Caco-2 (cell line): ENCODE measurements at regions not wholly inside any gene's neighbourhood (a gene's known extent, or its start where the extent isn't known, plus 50 kb on each side); places are given as distances from the start of the nearest gene placed in this dataset.

ENCODE experiments used
- BruUV-seq: library from RNA; stranded (reverse); fragments of 400-500 nt; replicated peaks from 2 replicates; lab custom pipeline; 2021; lab: Mats Ljungman, UMichigan
- CTCF ChIA-PET: fragments of 300-600 bp; sonication (Branson Sonifier 250); formaldehyde crosslinking; loops from one replicate; lab custom pipeline; 2022; ENCODE audit warnings: antibody characterized with exemption; lab: Charles Lee
- POLR2A ChIA-PET: fragments of 300-600 bp; sonication (Branson Sonifier 250); formaldehyde crosslinking; loops from one replicate; lab custom pipeline; 2022; ENCODE audit warnings: antibody characterized with exemption; lab: Charles Lee
- DNase-seq, 2 experiments: peaks; one replicate each; pipeline versions ENCODE4 v3.0.0 to v3.0.0-alpha.2; 2020 to 2022
- H3K27me3 ChIP-seq: replicated peaks from 2 replicates; pipeline ENCODE4 v1.6.0; 2011; ENCODE audit warnings: low read length; ENCODE audit not compliant: control insufficient read depth, insufficient read depth
- H3K36me3 ChIP-seq: 2 replicates; pipeline ENCODE4 v1.5.1; 2011; ENCODE audit warnings: low read length; ENCODE audit not compliant: control insufficient read depth, insufficient read depth
- H3K4me1 ChIP-seq: fragments of 250-450 bp; sonication (Bioruptor Pico); 2 replicates; pipeline ENCODE4 v1.5.1; 2020; ENCODE audit warnings: mild to moderate bottlenecking
- H3K4me3 ChIP-seq: 2 replicates; pipeline ENCODE4 v1.5.1; 2011; ENCODE audit warnings: low read depth, mild to moderate bottlenecking, control low read depth, low read length
- H3K9me3 ChIP-seq: fragments of 250-450 bp; sonication (Bioruptor Pico); 2 replicates; pipeline ENCODE4 v1.5.1; 2020; ENCODE audit warnings: mild to moderate bottlenecking, moderate library complexity
- H3K27ac Mint-ChIP-seq: one replicate; pipeline ENCODE4 v1.8.0; 2022; ENCODE audit warnings: mixed read lengths; ENCODE audit not compliant: unreplicated experiment
- H3K27me3 Mint-ChIP-seq: one replicate; pipeline ENCODE4 v1.8.0; 2022; ENCODE audit warnings: mixed read lengths; ENCODE audit not compliant: insufficient read depth, unreplicated experiment
- H3K36me3 Mint-ChIP-seq: one replicate; pipeline ENCODE4 v1.8.0; 2022; ENCODE audit warnings: mild to moderate bottlenecking, mixed read lengths; ENCODE audit not compliant: insufficient read depth, unreplicated experiment
- H3K4me1 Mint-ChIP-seq: one replicate; pipeline ENCODE4 v1.8.0; 2022; ENCODE audit warnings: low read depth, mixed read lengths; ENCODE audit not compliant: unreplicated experiment
- H3K4me3 Mint-ChIP-seq: one replicate; pipeline ENCODE4 v1.8.0; 2022; ENCODE audit warnings: mild to moderate bottlenecking, moderate library complexity, mixed read lengths; ENCODE audit not compliant: unreplicated experiment
- H3K9me3 Mint-ChIP-seq: one replicate; pipeline ENCODE4 v1.8.0; 2022; ENCODE audit warnings: mixed read lengths; ENCODE audit not compliant: unreplicated experiment
- CTCF ChIP-seq, 2 experiments: fragments of 200-600 bp in 1 of 2; IDR thresholded peaks; 1 replicate in 1 of 2; 2 replicates in 1 of 2; pipeline versions ENCODE4 v1.5.1 to v1.8.0; 2011 to 2022; ENCODE audit warnings: antibody characterized with exemption in 1 of 2, control low read depth in 1 of 2, inconsistent platforms in 1 of 2, low read depth in 1 of 2, low read length in 1 of 2, mild to moderate bottlenecking in 1 of 2, moderate library complexity in 1 of 2; ENCODE audit not compliant: insufficient read depth in 1 of 2, severe bottlenecking in 1 of 2, unreplicated experiment in 1 of 2
- intact Hi-C: fragments of 100-400 bp; cut with micrococcal nuclease; formaldehyde crosslinking; loops from one replicate; pipeline ENCODE4 v1.10.0; 2022; ENCODE audit not compliant: unreplicated experiment

GRCh38 chr6:114595591-114595990 is 252.8 kb upstream of the HS3ST5 start:
- Mint-ChIP-seq H3K27me3 (no peaks in the 10 kb centered on the region), H3K4me1 (no peaks in the 10 kb centered on the region), H3K9me3 (no peaks in the 10 kb centered on the region), H3K36me3 (no peaks in the 10 kb centered on the region), H3K27ac (no peak overlapping the region), H3K4me3 (no peak overlapping the region)
- no TSS peak for BruUV-seq
- ChIA-PET POLR2A (no interaction called here), CTCF (no interaction called here)
- Histone ChIP-seq H3K9me3 (no peaks in the 10 kb centered on the region), H3K4me3 (no peak overlapping the region), H3K36me3 (no peaks in the 10 kb centered on the region), H3K4me1 (no peaks in the 10 kb centered on the region), H3K27me3 (no peaks in the 10 kb centered on the region)
- no peak for DNase-seq
- TF ChIP-seq CTCF (IDR thresholded peaks at IDR 0.05; ENCODE audit: insufficient read depth in 1 of 2, low read depth in 1 of 2, low read length in 1 of 2, severe bottlenecking in 1 of 2, unreplicated experiment in 1 of 2), result no peak
- intact Hi-C loops, result no loop called here

DNA sequence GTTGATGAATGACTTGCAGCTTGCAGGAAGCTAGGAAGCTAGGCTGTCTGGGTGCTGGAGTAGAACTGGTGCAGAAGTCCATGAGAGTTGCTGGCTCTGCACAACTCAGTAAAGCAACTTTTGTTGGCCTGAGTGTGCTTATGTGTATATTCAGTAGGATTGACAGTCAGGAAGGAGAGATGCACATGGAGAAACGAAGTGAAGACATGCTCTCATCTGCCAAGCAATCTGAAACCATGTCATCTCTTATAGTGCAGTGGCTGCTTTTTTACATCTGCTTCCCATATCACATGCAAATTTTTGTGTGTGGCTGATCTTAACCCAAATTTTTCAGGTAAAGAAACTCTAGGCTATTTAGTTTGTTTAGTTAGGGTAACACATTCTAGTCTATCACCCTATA is 252.4 kb upstream of the HS3ST5 start:
- no peak overlapping the region for H3K27ac Mint-ChIP-seq
- no peaks in the 10 kb centered on the region for H3K9me3 ChIP-seq
- BruUV-seq, result no TSS peak
- H3K4me1 ChIP-seq, result no peaks in the 10 kb centered on the region
- no peak overlapping the region for H3K4me3 ChIP-seq
- no peaks in the 10 kb centered on the region for H3K36me3 ChIP-seq
- ChIA-PET POLR2A (no interaction called here), CTCF (no interaction called here)
- TF ChIP-seq CTCF (IDR thresholded peaks at IDR 0.05; ENCODE audit: insufficient read depth in 1 of 2, low read depth in 1 of 2, low read length in 1 of 2, severe bottlenecking in 1 of 2, unreplicated experiment in 1 of 2), result no peak
- intact Hi-C loops, result no loop called here
- H3K36me3 Mint-ChIP-seq, result no peaks in the 10 kb centered on the region
- no peak overlapping the region for H3K4me3 Mint-ChIP-seq
- H3K4me1 Mint-ChIP-seq, result no peaks in the 10 kb centered on the region
- H3K9me3 Mint-ChIP-seq, result no peaks in the 10 kb centered on the region
- H3K27me3 ChIP-seq, result no peaks in the 10 kb centered on the region
- no peak for DNase-seq
- no peaks in the 10 kb centered on the region for H3K27me3 Mint-ChIP-seq

GRCh38 chr6:114592506-114592905 is 249.7 kb upstream of the HS3ST5 start:
- CTCF ChIA-PET, result no interaction called here
- H3K27ac Mint-ChIP-seq, result no peak overlapping the region
- no peak for DNase-seq
- no peaks in the 10 kb centered on the region for H3K27me3 Mint-ChIP-seq
- Histone ChIP-seq H3K9me3 (no peaks in the 10 kb centered on the region), H3K4me1 (no peaks in the 10 kb centered on the region), H3K4me3 (no peak overlapping the region), H3K27me3 (no peaks in the 10 kb centered on the region), H3K36me3 (no peaks in the 10 kb centered on the region)
- no peak overlapping the region for H3K4me3 Mint-ChIP-seq
- H3K9me3 Mint-ChIP-seq, result no peaks in the 10 kb centered on the region
- POLR2A ChIA-PET, result no interaction called here
- H3K4me1 Mint-ChIP-seq, result no peaks in the 10 kb centered on the region
- BruUV-seq, result no TSS peak
- H3K36me3 Mint-ChIP-seq, result no peaks in the 10 kb centered on the region
- no peak for TF ChIP-seq CTCF (IDR thresholded peaks at IDR 0.05; ENCODE audit: insufficient read depth in 1 of 2, low read depth in 1 of 2, low read length in 1 of 2, severe bottlenecking in 1 of 2, unreplicated experiment in 1 of 2)
- intact Hi-C loops, result no loop called here
